GM19372 (cell line): ENCODE measurements at regions not wholly inside any gene's neighbourhood (a gene's known extent, or its start where the extent isn't known, plus 50 kb on each side); places are given as distances from the start of the nearest gene placed in this dataset.

Experiments
- ATAC-seq: cut with Tn5 transposase; IDR thresholded peaks from one replicate; pipeline ENCODE4 v1.9.1; 2021; ENCODE audit warnings: mild to moderate bottlenecking, low read depth, moderate library complexity; ENCODE audit not compliant: unreplicated experiment

DNA sequence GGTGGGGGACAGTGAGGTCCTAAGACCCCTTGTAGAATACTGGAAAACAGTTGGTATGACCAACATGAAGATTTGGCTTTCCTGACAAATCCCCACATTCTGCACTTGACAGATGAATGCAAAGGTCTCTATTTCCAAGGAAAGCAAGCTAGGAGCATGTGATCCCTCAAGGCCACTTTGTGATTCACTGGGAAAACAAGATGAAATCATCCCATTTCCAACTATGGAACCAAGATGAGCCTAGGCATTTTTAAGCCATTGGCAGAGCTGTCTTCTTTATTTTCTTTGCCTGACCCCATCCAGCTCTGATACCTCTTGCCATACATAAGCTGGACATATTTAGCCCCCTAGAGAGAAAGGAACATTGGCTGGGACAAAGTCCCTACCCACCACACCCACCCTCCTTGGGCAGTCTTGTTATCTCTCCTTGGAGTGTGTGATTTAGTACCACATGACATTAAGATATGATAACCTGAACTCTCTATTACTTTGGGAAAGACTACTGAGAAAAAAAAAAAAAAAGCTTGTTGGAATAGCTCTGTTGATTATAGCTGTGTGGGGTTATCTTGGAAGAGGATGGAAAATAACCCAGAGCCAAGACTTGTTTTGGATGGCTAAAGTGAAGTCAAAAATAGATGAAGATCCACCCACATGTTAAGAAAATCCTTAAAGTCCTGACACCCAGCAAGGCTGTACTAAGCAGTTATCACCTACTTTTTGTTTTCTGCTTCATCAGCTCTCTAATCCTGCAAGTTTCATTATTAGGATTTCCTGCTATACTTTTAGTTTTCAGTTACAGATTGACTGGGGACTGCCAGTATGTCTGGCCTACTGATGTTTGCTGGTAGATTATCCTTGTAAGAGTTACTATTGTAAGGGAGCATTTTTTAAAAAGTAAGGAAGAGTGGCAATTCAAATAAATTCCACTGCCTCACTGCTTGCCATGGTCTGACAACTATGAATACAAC, 90.1 kb upstream of the PREP start:
- ATAC-seq = no peak

DNA sequence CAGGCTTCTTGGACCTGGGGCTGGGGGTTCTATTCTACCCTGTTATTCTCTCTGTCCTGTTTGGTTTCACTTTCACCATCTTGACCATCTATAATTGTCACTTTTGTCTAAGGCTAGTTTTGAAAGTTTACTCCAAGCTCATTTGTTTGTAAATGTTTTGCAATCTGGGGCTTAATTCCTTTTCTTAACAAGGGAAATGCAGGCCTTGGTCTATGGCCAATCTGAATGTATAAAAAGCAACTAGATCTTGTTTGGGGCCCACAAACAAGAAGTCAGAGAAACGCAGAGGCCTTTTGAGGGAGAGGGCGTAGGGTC, 86.3 kb upstream of the PREP start:
- no peak for ATAC-seq

DNA sequence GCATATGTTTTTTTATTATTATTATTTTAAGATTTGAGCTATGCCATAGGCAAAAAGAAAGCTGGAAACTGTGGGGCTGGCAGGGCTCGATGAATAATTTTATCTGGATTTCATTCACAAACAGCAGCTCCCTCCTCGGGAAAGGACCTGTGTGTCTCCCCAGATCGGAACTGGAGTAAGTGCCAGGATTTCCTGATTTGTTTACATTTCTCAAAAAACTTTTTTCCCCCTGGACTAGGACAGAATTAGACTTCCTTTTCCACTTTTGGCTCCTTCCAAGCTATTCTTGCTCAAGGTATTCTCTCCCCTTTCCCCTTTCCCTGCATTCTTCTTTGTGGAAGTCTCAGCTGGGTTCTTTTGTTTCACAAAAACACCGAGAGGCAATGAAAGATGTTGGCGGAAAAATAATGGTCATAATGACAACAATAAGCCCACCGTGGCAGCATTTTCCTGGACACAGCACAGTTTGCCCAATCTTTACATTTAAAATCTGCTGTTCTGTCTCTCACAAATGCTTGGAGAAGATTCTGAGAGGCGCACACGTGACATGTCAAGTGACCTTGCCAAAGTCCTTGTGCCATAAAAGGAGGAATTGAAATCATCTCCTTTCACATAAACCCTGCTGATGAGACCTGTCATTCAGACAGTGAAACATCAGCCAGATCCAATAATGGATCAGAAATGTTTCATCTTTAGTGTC, 85.8 kb upstream of the PREP start:
- no peak for ATAC-seq

DNA sequence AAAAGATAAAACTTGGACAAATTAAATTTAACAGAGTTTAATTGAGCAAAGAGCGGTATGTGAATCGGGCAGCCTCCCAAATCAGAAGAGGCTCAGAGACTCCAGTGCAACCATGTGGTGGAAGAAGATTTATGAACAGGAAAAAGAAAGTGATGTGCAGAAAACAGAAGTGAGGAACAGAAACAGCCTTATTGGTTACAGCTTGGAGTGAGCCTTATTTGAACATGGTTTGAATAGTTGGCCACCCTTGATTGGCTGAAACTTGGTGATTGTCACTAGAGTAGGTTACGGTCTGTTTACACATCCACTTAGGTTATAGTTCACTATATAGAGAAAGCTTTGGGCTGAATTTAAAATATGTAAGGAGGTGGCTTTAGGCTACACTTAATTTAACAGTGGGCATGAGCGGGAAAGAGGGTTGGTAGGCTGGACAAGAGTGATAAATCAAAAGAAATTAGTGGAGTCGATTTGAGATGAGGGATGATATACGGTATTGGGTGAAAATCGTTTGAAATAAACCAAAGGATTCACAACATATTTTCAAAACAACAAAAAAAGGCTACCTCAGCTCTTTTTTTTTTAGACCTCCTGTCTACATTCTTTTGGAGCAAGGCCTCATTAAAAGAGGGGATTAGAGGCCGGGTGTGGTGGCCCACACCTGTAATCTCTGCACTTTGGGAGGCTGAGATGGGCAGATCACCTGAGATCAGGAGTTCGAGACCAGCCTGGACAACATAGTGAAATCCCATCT, 84.3 kb upstream of the PREP start:
- no peak for ATAC-seq

DNA sequence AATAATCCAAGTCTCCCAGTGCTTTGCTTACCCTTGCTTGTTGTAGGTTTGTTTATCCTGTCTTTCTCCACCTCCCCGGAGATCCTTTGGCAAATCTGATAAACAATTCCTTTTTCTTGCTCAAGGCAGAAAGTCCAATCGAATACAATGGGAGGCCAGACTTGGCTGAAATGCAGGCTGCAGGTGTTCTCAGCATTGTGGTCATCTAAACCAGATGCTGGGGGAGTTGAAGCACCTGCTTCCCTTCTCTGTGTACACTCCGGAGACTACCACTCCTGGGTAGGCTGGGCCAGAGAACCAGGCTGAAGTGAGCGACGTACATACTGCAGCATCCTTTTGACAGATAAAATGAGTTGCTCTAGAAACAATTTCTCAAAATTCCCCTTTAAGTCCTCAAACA, 82.6 kb upstream of the PREP start:
- peak; percentile 57 for ATAC-seq

DNA sequence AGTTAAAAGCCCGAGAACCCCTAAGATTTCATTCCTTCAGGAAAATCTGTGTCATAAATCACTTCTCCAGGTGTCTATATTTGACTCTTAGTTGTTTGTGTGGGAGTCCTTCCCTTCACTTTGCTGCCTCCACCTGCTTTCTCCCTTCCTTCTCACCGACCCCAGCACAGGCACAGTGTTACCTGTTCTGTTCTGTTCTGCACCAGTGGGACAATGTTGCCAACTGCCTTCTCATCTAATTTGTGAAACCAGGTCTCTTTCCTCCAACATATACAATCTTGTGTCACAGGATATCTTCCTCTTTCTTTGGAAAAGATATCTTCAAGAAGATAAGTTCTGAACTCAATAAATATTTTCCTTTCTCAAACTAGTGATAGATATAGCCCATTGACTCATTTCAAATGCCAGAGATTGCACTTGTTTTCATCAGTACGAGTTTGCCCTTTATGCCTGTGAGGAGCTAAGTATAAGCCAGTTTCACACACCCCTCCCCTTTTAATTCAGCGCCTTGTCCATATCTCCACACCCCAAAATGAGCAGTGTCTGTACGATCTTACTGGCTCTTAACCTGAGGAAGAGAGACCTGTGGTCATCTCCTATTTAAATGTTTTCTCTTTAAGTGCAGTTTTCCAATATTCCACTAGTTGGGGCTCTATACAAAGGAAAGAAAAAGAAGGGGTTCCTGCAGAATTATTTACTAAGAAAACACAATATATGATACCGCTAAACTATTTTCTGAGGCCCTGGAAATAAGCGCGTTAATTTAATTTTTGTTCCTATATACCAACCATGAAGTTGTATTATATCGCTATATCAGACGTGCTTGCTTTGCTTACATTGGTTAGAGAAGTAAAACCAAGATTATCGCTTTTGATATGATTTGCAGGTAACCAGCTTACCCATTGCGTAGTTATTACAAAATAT, 81.6 kb upstream of the PREP start:
- no peak for ATAC-seq

DNA sequence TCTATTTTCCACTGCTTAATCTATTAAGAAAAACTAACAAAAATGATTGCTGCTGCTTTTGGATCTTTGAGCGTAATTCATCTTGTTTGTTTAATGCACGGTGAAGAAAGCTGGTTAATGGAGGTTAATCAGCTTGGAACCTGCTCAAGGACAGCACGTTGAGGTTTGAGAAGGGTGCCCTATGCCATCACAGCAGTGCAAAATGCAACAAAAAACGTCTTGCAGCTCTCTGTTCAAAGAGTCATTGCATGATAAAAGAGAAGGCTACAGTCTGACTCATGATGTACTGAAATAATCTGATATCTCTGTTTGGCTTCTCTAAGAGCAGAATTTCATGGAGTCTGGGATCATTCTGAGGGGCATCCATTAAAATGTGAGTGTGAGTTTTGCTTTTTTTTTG, 80.6 kb upstream of the PREP start:
- ATAC-seq = no peak

DNA sequence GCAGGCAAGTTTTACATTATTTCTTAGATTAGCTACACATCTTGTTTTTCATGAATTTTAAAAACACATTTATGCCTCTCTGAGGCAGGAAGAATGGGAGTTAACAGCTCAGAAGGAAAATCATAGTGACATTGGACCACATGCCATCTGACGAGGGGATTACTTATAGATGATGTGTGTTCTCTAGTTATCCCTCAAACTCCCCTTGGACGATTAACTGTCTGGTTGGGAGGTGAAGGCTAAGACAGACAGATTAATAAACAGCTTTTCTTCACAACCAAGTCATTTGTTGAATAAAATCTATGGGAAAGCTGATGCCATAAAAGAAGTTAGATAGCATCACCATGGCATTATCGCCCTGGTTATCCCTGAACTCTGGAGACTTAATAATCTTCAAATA, 80.0 kb upstream of the PREP start:
- no peak for ATAC-seq

DNA sequence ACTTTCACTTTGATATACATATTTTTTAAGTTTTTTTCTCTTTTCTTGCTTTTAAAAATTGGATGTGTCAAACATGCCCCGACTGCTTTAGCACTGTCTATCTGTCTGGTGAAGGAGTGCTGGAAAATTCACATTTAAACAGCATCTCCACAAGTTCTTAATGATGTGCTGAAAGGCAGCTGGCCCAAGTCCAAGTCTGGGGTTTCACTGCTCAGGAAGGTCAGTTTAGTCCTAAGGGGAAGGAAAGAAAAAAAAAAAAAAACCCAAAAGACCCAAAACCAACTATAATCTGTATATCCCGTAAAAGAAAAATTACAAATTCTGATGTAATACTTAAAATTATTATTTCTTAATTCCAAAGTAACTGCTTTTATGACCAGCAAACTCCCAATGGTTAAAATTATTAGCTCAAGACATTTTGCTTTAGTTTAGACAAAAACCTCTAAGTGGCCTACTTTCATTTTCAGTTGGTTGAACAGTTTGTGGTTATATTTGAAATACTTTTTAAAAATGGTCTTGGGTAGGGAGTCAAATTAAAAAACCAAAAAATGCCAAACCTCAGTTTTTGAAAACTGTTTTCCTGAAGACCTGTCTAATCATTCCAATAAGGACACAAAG, 79.5 kb upstream of the PREP start:
- no peak for ATAC-seq

DNA sequence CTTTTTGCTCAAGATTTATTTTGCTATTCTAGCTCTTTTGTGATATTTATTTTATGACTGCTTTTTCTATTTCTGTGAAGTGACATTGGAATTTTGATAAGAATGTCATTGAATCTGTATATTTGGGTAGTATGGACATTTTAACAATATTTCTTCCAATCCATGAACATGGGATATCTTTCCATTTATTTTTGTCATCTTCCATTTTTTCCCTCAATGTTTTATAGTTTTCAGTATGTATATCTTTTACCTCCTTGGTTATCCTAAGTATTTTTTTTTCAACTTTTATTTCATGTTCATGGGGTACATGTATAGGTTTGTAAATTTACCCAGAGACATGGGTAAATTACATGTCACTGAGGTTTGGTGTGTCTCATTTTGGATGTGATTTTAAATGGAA, 74.1 kb upstream of the PREP start:
- no peak for ATAC-seq

DNA sequence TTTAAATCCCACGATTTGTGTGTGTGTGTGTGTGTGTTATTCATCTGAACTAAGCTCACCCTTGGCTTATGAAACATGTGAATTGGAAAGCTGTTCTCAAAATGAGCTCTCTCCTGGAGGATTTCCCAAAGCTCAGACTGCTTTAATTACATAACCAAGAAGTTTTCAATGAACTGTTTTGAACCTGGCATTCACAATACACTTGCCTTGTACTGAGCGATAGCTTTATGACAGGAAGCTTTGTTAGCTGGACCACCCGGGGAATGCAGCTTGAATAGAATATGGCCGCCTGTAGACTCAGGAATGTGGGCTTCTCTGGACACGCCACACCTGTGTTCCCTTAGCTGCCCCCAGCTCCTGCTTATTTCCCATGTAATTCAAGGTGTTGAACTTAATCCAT, 71.4 kb upstream of the PREP start:
- ATAC-seq = no peak

DNA sequence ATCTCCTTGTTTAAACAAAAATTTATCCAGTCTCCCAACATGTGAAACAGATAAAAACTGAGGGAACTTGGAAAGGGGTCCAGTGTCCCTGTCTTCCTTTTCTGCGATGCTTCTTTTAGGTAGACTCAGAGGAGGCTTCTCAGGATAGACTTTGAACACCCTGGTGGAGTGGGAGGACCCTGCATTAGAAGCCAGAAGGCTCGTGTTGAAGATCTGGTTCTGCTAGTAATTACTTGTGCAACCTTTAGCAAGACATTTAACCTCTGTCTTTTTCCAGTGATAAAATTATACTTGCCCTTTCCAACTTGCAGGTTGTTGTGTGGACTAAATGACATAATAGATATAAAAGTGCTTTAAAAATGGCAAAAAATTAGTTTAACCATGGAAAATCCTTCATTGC, 67.1 kb upstream of the PREP start:
- no peak for ATAC-seq

DNA sequence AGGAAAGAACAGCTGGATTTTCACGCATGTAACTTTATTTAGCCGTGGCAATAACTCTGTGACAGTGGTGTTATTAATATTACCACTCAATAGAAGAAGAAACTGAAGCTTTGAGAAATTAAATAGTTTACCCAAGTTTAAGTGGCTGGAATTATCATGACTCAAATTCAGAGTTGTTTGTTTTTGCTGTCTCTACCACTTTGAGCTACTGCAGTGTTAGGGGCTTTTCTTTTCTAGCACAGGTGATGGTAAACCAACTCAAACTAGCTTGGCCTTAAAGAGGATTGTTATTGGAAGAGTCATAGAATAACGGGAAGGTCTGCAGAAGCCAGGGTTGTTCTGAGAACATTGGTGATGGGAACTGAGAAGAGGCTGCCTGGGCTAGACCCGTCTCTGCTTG, 66.0 kb upstream of the PREP start:
- ATAC-seq = no peak

DNA sequence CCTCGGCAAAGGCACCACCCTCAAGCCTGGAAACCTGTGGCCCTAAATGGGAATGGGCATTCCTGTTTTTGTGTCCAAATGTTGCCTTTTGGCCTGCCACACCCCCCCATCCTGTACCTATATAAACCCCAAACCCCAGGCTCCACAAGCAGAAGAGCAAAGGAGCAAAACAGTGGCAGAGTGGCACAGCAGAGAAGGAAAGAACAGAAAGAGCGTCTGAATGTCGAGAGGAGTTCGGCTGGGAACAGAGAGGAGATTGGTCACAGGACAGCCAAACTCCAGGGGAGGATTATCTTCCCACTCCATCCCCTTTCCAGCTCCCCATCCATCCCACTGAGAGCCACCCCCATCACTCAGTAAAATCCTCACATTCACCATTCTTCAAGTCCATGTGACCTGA, 58.0 kb upstream of the PREP start:
- ATAC-seq = no peak

DNA sequence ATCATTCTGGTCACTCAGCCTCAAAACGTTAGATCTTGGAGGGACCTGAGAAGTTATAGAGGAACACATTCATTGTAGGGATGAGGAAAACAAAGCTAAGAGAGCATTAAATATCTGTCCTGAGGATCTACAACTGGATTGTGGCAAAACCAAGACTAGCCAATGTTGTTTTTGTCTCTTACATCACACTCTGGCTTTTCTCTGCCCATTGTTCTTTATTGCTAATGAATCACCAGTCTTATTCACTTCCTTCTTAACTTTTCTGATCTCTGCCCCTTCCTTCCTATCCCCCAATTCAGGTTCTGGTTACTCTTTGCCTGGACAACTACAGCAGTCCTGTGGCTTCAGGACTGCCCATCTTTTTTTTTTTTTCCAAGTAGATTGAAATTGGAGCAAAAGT, 57.0 kb upstream of the PREP start:
- no peak for ATAC-seq

DNA sequence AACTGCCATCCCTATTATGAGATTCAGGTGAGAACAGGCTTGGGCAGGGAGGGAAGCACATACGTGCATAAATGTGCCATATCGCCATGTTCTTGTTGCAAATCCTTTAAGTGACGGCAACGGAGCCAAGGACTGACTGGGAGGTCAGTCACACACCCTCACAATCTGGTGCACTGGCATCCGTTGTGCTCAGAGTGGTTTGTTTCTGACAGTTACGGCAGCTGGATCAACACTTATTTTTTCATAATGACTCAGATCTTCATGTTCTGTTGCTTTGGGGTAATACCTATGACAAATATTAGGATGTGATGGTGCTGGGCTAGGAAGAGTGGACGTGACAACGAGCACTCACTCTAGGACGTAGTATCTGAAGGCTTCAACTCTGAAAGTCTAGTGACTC, 56.2 kb upstream of the PREP start:
- peak; percentile 87 for ATAC-seq

DNA sequence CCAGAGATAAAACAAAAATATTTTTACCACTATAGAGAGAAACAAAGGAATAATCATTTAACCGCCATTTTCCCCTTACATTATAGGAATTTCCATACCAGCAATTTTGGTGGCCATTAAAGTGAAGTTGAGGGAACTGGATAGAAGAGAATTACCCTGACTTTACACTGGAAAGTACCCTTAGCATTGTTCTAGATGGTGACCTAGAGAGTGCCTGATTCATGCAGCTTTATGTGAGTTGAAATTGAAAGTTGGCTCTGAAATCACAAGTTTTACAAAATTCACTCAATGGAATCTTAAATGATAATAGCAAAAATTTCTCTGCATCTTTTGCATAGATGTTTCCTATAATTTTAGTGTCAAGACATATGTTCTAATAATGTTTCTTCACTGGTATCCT, 55.7 kb upstream of the PREP start:
- ATAC-seq = peak; percentile 40

DNA sequence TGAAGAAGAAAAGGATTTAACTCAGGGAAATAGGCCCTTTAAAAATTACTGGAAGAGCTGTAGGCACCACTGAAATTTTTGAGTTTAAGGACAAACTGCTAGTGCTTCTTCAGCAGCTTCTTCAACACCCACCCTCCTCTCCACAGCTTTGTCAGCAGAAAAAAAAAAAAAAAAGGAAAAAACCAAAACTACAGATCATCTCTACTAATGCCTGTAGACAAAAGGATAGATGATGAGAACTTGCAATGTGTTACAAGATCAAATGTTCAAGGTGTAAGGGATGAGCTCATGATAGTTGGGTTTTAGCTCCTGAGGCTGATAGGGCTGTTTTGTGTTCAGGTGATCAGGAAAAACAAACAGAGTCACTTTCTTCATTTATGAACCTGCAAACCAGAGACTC, 55.2 kb upstream of the PREP start:
- ATAC-seq = no peak

DNA sequence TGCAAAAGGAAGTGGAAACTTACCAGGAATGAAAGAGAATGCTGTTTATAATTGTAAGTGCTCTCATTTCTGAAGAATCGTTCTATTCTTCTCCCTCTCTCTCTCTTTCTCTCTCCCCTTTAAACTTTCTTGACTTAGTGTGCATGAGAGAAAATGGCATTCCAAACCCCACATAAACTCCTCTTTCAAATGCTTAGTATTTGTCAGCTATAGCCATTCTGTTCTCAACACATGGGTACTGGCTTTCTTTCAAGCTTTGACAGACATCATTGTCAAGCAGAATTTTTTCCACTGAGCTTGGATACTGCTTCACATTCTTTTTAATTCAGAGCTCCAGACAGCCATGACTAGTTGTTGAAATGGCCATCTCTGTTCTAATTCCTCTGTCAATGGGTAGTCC, 51.1 kb upstream of the PREP start:
- ATAC-seq = no peak
